HG03103 (cell line): ENCODE measurements at regions not wholly inside any gene's neighbourhood (a gene's known extent, or its start where the extent isn't known, plus 50 kb on each side); places are given as distances from the start of the nearest gene placed in this dataset.

Source experiments
- ATAC-seq: cut with Tn5 transposase; IDR thresholded peaks from one replicate; pipeline ENCODE4 v1.9.1; 2021; ENCODE audit warnings: low read depth; ENCODE audit not compliant: unreplicated experiment

DNA sequence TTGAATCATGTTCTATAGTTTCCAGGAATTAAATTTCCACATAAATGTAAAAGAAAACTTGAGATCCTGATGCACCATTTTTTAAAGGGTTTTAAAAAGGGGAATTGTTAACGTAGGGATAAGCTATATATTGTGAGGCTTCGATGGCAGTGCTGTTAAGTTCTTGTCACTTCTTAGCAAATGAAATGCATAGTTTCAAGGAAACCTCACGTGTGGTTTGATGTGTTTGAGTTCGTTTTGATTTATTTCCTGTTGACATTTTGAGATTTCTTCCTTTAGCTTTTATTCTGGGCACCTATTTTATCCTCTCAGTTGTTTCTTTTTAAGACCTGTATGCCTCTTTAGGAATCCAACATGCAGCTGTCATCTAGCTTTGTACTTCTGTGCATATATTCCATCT is 301.0 kb downstream of the DOCK8 start:
- no peak for ATAC-seq

DNA sequence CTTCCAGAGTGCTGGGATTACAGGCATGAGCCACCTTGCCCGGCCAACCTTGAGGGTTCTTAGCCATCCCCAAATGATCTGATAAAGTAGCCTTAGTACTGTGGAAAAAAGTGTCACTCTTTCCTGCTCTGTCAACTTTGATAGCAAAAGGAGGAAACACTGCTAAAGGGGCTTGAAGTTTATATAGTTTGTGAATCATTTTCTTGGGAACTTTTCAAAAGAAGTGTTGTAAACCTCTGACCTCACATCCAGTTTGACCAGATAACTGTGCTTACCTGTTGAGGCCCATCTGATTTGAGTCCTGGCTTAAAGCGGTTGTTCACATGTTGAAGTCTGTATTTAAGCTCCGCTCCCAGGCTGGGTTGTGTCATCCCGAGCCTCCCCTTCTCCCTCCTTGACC is 303.3 kb downstream of the DOCK8 start:
- ATAC-seq = no peak

DNA sequence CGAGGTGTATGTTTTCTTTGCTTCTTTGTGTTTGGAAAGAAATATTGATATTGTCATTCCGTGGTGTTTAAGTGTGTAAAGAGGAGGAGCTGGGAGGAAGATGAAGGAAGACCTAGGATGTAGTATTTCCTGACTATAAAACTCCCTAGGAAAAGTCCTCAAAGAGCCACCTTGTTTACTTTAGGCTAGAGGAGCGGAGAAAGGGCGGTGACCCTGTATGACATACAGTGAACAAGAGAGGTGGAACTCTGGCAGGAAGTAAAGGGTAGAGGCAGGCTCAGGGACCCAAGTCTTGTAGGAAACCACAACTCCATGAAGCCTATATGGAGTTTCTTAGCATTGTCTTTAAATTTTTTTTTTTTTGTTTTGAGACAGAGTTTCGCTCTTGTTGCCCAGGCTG is 303.9 kb downstream of the DOCK8 start:
- no peak for ATAC-seq

DNA sequence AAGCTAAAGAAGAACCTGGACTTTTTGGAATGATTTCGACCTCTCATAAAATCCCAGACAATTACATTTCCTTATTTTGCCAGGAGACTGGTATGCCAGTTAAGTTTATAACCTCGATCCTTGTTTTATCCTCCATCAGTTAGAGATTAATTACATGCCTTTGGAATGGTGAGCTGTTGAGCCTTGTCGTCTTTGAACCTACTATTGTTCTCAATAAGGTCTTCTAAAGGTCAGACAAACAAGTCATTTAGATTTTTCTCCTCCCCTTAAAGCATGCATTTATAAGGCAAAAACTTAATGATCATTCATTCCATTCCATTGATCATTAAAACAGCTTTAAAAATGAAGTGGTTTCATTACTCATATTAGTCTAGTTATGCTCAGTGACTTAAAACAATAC is 304.9 kb downstream of the DOCK8 start:
- no peak for ATAC-seq

DNA sequence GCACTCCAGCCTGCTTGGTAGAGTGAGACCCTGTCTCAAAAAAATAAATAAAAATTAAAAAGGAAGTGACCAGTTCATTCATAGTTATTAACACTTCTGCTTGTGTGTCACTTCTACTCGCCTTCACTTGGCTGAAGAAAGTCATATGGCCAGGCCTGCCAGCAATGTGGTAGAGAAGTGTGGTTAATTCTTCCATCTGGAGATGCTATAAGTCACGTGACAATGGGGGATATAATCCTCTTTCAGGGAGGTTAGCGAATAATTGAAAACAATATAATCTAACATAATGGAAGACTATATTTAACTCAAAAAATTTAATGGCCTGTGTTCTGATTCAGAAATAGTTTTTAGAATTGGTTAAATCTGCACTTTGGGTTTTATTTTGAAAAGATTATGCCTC is 305.6 kb downstream of the DOCK8 start:
- ATAC-seq = no peak

DNA sequence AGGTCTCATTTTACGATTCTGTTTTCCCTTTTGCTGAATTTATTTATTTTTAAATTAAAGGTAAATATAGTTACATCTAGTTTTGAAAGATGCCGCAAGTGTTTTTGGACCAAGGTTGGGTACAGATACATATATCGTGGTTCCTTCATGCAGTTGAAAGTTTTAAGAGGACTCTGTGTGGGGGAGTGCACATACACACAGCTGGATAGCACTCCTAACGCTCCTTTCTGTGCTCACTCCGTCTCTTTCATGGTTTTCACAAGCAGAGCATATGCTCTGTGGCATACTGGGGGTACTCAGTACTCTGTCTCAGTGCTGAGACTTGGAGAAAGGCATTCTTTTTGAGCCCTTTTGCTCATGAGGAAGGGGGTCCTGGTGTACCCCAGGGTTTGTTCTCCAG is 307.5 kb downstream of the DOCK8 start:
- ATAC-seq = no peak

DNA sequence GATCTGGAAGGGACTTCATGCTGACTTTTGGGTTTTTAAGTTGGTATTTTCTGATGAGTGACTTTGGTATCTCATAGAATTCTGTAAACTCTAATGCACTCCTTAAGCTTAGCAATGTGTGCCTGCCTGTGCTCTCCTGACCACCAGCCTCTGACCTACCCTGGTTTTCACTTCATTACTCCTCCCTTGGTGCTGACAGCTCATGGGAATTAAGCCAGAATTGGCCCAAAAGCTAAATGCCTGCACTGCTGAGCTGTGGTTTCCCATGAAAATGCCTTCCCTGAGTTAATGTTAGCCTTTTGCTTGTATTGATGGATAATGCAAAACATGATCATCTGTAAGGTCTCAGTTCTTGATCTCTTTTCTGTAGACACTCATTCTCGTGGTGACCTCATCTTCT is 308.0 kb downstream of the DOCK8 start:
- no peak for ATAC-seq

DNA sequence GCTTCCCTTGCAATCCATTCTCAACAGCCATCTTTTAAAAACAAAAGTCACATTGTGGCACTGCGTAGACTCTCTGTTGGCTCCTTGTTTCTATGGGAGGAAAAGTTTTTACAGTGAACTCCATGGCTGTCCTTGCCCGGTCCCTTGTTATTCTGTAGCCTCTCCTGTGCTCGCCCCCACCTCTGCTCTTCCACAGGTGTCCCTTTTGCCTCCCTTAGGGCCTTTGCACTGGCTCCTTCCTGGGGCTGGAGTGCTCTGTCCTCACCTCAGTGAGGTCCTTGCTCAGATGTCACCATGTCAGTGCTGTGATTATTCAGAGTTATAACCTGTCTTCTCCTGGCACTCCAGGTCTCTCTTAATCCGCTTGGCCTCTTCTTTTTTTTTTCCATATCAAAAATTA is 308.8 kb downstream of the DOCK8 start:
- ATAC-seq = no peak

DNA sequence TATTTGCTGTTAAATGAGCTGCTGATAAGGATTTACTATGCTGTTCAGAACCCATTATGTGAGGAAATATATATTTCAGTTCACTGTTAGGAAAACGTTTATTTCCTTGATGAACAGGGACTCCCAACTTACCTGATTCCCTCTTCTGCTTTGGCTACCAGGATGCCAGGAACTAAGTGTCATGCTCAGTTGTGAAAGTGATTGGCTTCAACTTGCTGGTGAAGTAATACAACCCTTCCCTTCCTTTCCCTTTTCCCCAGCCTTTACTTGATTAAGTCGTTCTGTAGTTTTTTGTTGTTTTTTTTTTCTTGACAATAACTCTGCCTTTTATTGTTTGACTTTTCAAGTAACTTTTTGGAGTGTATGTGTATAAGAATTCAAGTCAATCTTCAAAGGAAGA is 309.3 kb downstream of the DOCK8 start:
- no peak for ATAC-seq

DNA sequence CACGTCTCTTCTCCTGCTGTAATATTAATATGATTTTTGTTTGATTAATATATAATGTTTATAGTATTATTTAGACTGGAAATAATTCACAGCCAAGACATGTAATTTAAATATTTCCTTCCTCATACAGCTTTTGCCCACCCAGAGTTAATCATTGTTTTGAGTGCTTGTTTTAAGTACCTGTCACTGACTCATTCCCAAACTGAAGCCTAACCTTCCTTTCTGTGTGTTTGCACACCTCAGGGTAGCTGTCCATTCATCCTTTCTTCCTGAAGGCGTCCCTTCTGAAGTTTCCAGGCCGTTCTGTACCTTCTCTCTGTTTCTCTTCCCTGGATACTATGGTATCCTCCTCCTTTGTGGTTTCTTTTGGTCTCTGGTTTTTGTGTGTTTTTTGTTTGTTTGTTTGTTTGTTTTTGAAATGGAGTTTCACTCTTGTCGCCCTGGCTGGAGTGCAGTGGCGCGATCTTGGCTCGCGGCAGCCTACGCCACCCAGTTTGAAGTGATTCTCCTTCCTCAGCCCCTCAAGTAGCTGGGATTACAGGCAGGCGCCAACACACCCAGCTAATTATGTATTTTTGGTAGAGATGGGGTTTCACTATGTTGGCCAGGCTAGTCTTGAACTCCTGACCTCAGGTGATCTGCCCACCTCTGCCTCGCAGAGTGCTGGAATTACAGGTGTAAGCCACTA is 312.4 kb downstream of the DOCK8 start:
- no peak for ATAC-seq

DNA sequence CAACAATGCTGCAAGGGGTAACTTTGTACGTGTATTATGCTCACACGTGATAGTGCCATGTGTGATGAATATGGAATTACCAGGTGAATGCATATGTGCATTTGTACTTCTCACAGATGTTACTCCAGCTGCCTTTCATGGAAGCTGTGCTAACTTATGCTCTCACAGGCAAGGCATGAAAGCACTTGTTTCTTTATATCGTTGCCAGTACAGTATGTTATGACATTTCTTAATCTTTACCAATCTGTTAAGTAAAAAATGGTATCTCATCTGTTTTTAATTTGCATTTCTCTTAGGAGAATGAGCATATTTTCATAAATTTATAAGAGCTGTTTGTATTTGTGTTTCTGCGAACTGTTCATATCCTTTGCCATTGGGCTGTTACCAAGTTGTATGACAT is 311.8 kb upstream of the DMRT1 start:
- no peak for ATAC-seq

DNA sequence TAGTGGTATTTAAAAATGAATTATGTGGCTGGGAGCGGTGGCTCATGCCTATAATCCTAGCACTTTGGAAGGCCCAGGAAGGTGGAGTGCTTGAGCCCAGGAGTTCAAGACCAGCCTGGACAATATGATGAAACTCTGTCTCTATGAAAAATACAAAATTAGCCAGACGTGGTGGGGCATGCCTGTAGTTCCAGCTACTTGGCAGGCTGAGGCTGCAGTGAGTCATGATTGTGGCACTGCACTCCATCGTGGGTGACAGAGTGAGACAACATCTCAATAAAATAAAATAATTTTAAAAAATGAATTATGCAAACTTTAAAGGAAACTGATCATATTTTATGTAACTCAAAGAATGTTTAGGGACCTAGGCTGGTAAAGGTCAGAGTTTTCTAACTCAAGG is 310.8 kb upstream of the DMRT1 start:
- ATAC-seq = no peak

DNA sequence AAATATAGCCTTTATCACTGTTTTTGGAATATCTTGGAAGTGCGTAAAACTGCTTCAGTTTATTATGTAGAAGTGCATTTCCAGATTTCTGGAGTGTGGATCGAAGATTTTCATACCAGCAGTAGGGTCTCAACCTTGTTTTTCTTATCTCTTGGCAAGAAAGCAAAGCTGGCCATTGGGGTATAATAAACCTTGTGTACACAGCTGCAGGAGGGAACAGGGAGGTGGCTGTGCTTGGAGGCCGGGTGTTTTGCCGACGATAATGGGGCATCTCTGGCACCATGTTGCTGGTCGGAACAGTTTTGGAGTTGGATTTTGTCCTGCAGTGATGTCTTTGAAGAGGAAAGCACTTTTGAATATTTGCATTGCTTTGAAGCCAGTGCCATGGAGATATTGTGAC is 308.8 kb upstream of the DMRT1 start:
- no peak for ATAC-seq

DNA sequence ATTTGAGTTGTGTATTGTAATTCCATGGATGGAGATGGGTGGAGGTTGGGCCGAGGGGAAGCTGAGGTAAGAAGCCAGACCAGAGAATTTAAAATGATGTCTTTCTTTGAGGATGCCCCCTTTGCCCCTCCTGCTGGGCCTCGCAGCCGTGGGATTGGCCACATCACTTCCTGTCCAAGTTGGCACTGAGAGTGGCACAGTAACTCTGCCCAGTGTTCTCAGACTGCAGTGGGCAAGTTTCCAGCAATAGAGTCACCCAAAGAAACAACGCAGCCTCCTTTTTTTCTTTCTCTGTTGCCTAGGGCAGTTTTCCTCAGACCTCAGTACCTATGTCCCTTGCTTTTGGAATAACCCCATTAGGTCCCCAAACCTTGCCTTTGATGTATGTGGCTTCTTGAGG is 306.6 kb upstream of the DMRT1 start:
- ATAC-seq = no peak

DNA sequence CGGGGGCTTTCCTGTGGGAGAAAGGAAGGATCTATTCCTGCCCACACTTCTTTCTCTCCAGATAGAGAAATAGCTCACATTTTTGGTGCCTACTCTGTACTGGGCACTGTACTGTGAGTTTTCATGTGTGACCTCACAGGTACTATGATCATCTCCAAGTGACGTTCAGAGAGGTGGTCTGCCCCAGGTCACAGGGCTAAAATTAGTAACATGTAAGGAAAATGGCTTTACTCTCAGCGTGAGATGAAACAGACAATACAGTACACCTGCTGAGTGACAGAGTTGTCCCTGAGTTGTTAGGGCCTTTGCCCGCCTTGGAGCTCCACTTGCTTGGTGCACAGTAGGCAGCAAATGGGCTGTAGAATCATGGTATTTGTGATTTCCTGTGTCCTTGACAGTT is 306.1 kb upstream of the DMRT1 start:
- no peak for ATAC-seq

DNA sequence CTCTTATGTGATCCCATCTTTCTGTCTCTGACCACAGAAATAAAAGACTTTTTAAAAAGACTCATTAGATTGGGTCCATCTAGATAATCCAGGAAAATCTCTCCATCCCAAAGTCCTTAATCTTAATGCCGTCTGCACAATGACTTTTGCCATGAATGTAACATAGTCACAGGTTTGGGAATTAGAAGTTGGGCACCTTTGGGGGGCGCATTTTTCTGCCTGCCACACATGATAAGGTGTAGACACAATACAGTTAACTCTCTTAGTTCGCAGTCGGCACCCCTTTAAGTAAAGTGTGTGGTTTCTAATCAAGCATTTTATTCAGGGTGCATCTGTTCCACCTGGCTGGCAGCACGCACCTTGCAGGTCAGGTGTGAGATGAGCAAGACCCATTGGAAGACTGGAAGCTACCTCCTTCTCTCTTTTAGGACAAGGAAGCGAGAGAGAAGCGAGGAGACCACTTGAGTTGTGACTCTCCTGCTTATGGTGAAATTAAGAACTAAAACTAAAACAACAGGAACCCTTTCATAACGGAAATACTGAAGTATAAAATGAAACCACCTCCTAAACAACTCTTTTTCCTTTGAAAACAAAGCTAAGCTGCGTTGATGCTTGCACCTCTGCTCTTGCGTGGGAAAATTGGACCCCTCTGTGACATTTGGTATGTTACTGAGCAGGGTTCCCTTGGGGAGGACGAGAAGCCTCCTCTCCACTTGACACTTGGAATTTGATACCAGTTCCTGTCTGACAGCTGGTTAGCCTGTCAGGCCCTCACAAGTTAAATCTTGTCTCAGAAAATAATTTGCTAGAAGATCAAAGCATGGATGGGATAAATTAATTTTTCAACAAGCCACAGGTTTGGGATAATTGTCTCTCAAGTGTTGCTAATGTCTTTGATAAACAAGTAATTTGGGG is 304.6 kb upstream of the DMRT1 start:
- ATAC-seq = no peak

DNA sequence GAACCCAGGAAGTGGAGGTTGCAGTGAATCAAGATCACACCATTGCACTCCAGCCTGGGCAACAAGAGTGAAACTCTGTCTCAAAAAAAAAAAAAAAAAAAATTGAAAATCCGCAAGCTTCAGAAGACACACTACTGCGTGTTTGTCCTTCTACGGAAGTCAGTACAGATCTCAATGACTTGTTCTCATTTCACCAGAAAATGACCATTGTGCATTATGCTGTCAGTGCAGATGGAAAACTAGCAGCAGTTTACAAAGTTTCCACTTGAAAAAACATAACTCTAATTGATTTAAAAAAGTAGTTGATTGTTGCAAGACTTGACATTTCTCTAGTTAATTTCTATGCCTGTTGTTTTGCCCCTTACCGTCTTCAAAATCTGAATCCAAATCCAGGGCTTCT is 298.0 kb upstream of the DMRT1 start:
- ATAC-seq = no peak

DNA sequence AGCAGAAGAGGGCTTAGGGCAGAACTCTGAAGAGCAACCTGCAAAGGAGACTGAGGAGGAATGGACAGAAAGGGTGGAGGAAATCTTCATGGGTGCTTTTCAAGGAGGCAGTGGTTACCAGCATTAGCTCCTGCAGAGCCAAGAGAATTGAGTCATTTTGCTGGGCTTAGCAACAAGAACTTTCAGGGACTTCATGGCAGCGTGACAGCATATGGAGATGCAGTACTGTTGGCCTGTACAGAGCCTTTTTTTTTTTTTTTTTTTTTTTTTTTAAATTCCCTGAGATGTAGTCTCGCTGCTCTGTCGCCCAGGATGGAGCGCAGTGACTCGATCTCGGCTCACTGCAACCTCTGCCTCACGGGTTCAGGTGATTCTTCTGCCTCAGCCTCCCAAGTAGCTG is 296.0 kb upstream of the DMRT1 start:
- ATAC-seq = no peak

DNA sequence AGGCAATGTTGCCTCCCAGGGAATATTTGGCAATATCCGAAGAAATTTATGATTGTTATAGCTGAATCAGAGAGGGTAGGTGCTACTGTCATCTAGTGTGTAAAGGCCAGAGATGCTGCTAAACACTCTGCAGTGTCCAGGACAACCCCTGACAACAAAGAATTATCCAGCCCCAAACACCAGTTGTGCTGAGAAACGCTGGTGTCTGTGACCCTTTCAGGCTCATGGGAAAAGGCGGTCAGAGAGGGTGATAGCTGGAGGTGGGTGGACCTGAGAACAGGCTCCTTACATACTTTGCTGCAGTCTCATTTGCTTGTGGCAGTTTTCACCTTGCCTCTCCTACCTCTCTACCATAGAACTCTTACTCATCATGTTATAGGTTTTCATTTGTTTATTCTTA is 295.3 kb upstream of the DMRT1 start:
- ATAC-seq = no peak

DNA sequence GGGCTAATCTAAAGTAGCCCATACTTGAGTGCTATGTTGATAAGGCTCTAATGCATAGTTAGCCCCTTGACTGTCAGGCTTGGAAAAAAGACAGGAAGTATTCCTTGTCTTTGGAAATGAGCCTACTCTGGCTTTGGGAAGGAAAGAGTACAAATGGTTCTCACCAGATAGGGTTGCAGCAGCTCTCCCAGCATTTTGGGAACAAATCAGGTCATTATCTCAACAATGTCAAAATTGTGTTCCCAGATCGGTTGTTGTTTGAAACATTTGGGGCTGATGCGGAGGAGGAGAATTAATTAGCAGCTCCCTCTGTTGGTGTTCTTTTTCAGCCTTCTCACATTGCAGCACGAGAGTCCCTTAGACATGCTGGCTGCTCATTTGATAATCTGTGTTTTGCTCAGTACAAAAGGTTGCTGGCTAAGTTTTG is 294.7 kb upstream of the DMRT1 start:
- no peak for ATAC-seq

DNA sequence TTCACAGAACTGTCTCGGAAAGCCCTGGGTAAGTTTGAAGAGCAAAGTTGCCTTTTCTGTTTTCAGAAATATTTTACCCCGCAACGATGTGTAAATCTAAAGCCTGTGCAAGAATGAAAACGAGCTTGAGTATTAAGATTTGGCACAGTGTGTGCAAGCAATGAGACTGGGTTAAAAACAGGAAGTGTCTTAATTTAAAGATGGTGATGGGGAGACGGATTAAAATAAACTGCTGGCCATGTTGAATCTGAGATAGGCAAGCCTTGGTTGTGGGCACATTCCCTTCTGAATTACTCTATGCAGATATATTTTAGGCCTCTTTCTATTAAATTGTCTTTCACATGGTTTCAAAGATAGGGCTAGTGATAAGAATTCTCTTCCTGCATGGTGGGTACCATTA is 294.2 kb upstream of the DMRT1 start:
- ATAC-seq = no peak

DNA sequence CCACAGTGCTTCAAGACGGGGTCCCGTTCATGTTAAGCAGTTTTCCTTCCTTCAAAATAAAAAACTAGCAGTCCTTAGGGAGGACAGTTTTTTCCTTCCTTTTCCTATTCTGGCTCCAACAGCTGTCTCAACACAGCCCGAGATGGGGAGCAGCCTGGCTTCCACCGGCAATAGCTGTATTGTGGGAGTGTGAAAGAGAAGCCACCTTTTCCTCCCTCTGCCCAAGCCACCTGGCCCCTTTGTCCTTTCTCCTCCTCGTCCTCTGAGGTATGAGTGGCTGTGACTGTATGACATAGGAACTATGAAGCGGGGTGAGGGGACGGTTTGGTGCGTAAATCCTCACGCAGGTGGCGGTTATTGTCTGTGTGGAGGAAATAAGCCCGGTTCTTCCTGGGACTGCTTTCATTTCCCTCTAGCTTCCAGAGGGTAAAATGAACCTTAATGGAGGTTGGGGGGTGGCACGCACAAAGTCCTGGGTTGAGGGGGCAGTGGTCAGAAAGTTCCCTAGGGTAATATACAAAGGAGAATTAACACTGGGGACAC is 292.0 kb upstream of the DMRT1 start:
- no peak for ATAC-seq
